ENCODE measurements at regions not wholly inside any gene's neighbourhood (a gene's known extent, or its start where the extent isn't known, plus 50 kb on each side); places are given as distances from the start of the nearest gene placed in this dataset.
A peak's percentile ranks its signal among the peaks of the same experiment; 100 is the strongest.

GRCh38 chr2:216792222-216793021 lies 67.4 kb downstream of the TNP1 start:
- peak overlapping the region in 1 of 2 donors; percentile 15 for H3K4me3 ChIP-seq (ENCODE audit: low read length in 2 of 2)
- peaks cover 43% of the 10 kb centered on the region for H3K4me1 ChIP-seq (ENCODE audit: control insufficient read depth, insufficient read depth, low read length)
- peak overlapping the region; percentile 86 for H3K27ac ChIP-seq (ENCODE audit: low read length)
- H3K36me3 ChIP-seq (ENCODE audit: control insufficient read depth in 2 of 2, insufficient read depth in 2 of 2, low read length in 2 of 2) = no peaks in the 10 kb centered on the region
- H3K9ac ChIP-seq (ENCODE audit: low read length in 2 of 2) = no peak overlapping the region
- no peaks in the 10 kb centered on the region for H3K9me3 ChIP-seq (ENCODE audit: control insufficient read depth in 2 of 2, low read length in 2 of 2)
- H3K27me3 ChIP-seq (ENCODE audit: control insufficient read depth in 1 of 2, insufficient read depth in 2 of 2, low read length in 2 of 2) = no peaks in the 10 kb centered on the region

- peak overlapping the region; percentile 86 for H3K27ac ChIP-seq (ENCODE audit: low read length)
Observed at GRCh38 chr2:216791303-216791702, 68.6 kb downstream of the TNP1 start.

GRCh38 chr2:216789081-216789480 lies 70.8 kb downstream of the TNP1 start:
- no peaks in the 10 kb centered on the region for H3K9me3 ChIP-seq (ENCODE audit: control insufficient read depth in 2 of 2, low read length in 2 of 2)
- no peak overlapping the region for H3K27ac ChIP-seq (ENCODE audit: low read length)
- no peak overlapping the region for H3K9ac ChIP-seq (ENCODE audit: low read length in 2 of 2)
- H3K27me3 ChIP-seq (ENCODE audit: control insufficient read depth in 1 of 2, insufficient read depth in 2 of 2, low read length in 2 of 2) = no peaks in the 10 kb centered on the region
- no peak overlapping the region for H3K4me3 ChIP-seq (ENCODE audit: low read length in 2 of 2)
- H3K4me1 ChIP-seq (ENCODE audit: control insufficient read depth, insufficient read depth, low read length) = peaks cover 41% of the 10 kb centered on the region
- H3K36me3 ChIP-seq (ENCODE audit: control insufficient read depth in 2 of 2, insufficient read depth in 2 of 2, low read length in 2 of 2) = no peaks in the 10 kb centered on the region

More at GRCh38 chr2:216791303-216791702, 68.6 kb downstream of the TNP1 start:
- no peaks in the 10 kb centered on the region for H3K36me3 ChIP-seq (ENCODE audit: control insufficient read depth in 2 of 2, insufficient read depth in 2 of 2, low read length in 2 of 2)
- no peak overlapping the region for H3K9ac ChIP-seq (ENCODE audit: low read length in 2 of 2)
- H3K4me3 ChIP-seq (ENCODE audit: low read length in 2 of 2) = no peak overlapping the region
- no peaks in the 10 kb centered on the region for H3K9me3 ChIP-seq (ENCODE audit: control insufficient read depth in 2 of 2, low read length in 2 of 2)
- no peaks in the 10 kb centered on the region for H3K27me3 ChIP-seq (ENCODE audit: control insufficient read depth in 1 of 2, insufficient read depth in 2 of 2, low read length in 2 of 2)
- H3K4me1 ChIP-seq (ENCODE audit: control insufficient read depth, insufficient read depth, low read length) = peaks cover 48% of the 10 kb centered on the region

GRCh38 chr2:216787851-216788540 lies 71.9 kb downstream of the TNP1 start:
- no peaks in the 10 kb centered on the region for H3K27me3 ChIP-seq (ENCODE audit: control insufficient read depth in 1 of 2, insufficient read depth in 2 of 2, low read length in 2 of 2)
- no peak overlapping the region for H3K4me3 ChIP-seq (ENCODE audit: low read length in 2 of 2)
- no peak overlapping the region for H3K9ac ChIP-seq (ENCODE audit: low read length in 2 of 2)
- no peaks in the 10 kb centered on the region for H3K36me3 ChIP-seq (ENCODE audit: control insufficient read depth in 2 of 2, insufficient read depth in 2 of 2, low read length in 2 of 2)
- peak overlapping the region; percentile 49 for H3K27ac ChIP-seq (ENCODE audit: low read length)
- H3K9me3 ChIP-seq (ENCODE audit: control insufficient read depth in 2 of 2, low read length in 2 of 2) = no peaks in the 10 kb centered on the region
- peaks cover 39% of the 10 kb centered on the region for H3K4me1 ChIP-seq (ENCODE audit: control insufficient read depth, insufficient read depth, low read length)

GRCh38 chr2:216786676-216787075 lies 73.2 kb downstream of the TNP1 start:
- H3K27ac ChIP-seq (ENCODE audit: low read length) = peak overlapping the region; percentile 49
- H3K4me1 ChIP-seq (ENCODE audit: control insufficient read depth, insufficient read depth, low read length) = peaks cover 29% of the 10 kb centered on the region
- no peak overlapping the region for H3K4me3 ChIP-seq (ENCODE audit: low read length in 2 of 2)
- no peaks in the 10 kb centered on the region for H3K9me3 ChIP-seq (ENCODE audit: control insufficient read depth in 2 of 2, low read length in 2 of 2)
- H3K36me3 ChIP-seq (ENCODE audit: control insufficient read depth in 2 of 2, insufficient read depth in 2 of 2, low read length in 2 of 2) = no peaks in the 10 kb centered on the region
- H3K9ac ChIP-seq (ENCODE audit: low read length in 2 of 2) = no peak overlapping the region
- no peaks in the 10 kb centered on the region for H3K27me3 ChIP-seq (ENCODE audit: control insufficient read depth in 1 of 2, insufficient read depth in 2 of 2, low read length in 2 of 2)

- Histone ChIP-seq H3K9ac (ENCODE audit: low read length in 2 of 2) (no peak overlapping the region), H3K27me3 (ENCODE audit: control insufficient read depth in 1 of 2, insufficient read depth in 2 of 2, low read length in 2 of 2) (no peaks in the 10 kb centered on the region), H3K4me3 (ENCODE audit: low read length in 2 of 2) (no peak overlapping the region), H3K36me3 (ENCODE audit: control insufficient read depth in 2 of 2, insufficient read depth in 2 of 2, low read length in 2 of 2) (no peaks in the 10 kb centered on the region), H3K27ac (ENCODE audit: low read length) (no peak overlapping the region), H3K4me1 (ENCODE audit: control insufficient read depth, insufficient read depth, low read length) (peaks cover 21% of the 10 kb centered on the region), H3K9me3 (ENCODE audit: control insufficient read depth in 2 of 2, low read length in 2 of 2) (no peaks in the 10 kb centered on the region)
Observed at GRCh38 chr2:216784456-216784855, 75.4 kb downstream of the TNP1 start.

- no peaks in the 10 kb centered on the region for H3K36me3 ChIP-seq (ENCODE audit: control insufficient read depth in 2 of 2, insufficient read depth in 2 of 2, low read length in 2 of 2)
- peaks cover 4% of the 10 kb centered on the region for H3K4me1 ChIP-seq (ENCODE audit: control insufficient read depth, insufficient read depth, low read length)
- peak overlapping the region; percentile 53 for H3K27ac ChIP-seq (ENCODE audit: low read length)
- no peak overlapping the region for H3K4me3 ChIP-seq (ENCODE audit: low read length in 2 of 2)
- H3K9ac ChIP-seq (ENCODE audit: low read length in 2 of 2) = no peak overlapping the region
- H3K9me3 ChIP-seq (ENCODE audit: control insufficient read depth in 2 of 2, low read length in 2 of 2) = no peaks in the 10 kb centered on the region
- H3K27me3 ChIP-seq (ENCODE audit: control insufficient read depth in 1 of 2, insufficient read depth in 2 of 2, low read length in 2 of 2) = no peaks in the 10 kb centered on the region
Observed at GRCh38 chr2:216781709-216782108, 78.2 kb downstream of the TNP1 start.

- Histone ChIP-seq H3K27ac (ENCODE audit: low read length) (no peak overlapping the region), H3K4me1 (ENCODE audit: control insufficient read depth, insufficient read depth, low read length) (peaks cover 4% of the 10 kb centered on the region), H3K9ac (ENCODE audit: low read length in 2 of 2) (no peak overlapping the region), H3K36me3 (ENCODE audit: control insufficient read depth in 2 of 2, insufficient read depth in 2 of 2, low read length in 2 of 2) (no peaks in the 10 kb centered on the region), H3K27me3 (ENCODE audit: control insufficient read depth in 1 of 2, insufficient read depth in 2 of 2, low read length in 2 of 2) (no peaks in the 10 kb centered on the region), H3K4me3 (ENCODE audit: low read length in 2 of 2) (no peak overlapping the region), H3K9me3 (ENCODE audit: control insufficient read depth in 2 of 2, low read length in 2 of 2) (no peaks in the 10 kb centered on the region)
Observed at GRCh38 chr2:216780843-216781242, 79.0 kb downstream of the TNP1 start.

GRCh38 chr2:216777637-216778273 lies 82.1 kb downstream of the TNP1 start:
- H3K9ac ChIP-seq (ENCODE audit: low read length in 2 of 2) = no peak overlapping the region
- no peaks in the 10 kb centered on the region for H3K27me3 ChIP-seq (ENCODE audit: control insufficient read depth in 1 of 2, insufficient read depth in 2 of 2, low read length in 2 of 2)
- no peaks in the 10 kb centered on the region for H3K9me3 ChIP-seq (ENCODE audit: control insufficient read depth in 2 of 2, low read length in 2 of 2)
- H3K4me3 ChIP-seq (ENCODE audit: low read length in 2 of 2) = no peak overlapping the region
- H3K36me3 ChIP-seq (ENCODE audit: control insufficient read depth in 2 of 2, insufficient read depth in 2 of 2, low read length in 2 of 2) = no peaks in the 10 kb centered on the region
- no peak overlapping the region for H3K27ac ChIP-seq (ENCODE audit: low read length)
- H3K4me1 ChIP-seq (ENCODE audit: control insufficient read depth, insufficient read depth, low read length) = peaks cover 24% of the 10 kb centered on the region

GRCh38 chr2:216776066-216776850 lies 80.9 kb upstream of the IGFBP5 start:
- Histone ChIP-seq H3K27me3 (ENCODE audit: control insufficient read depth in 1 of 2, insufficient read depth in 2 of 2, low read length in 2 of 2) (no peaks in the 10 kb centered on the region), H3K9me3 (ENCODE audit: control insufficient read depth in 2 of 2, low read length in 2 of 2) (no peaks in the 10 kb centered on the region), H3K9ac (ENCODE audit: low read length in 2 of 2) (no peak overlapping the region), H3K27ac (ENCODE audit: low read length) (no peak overlapping the region), H3K36me3 (ENCODE audit: control insufficient read depth in 2 of 2, insufficient read depth in 2 of 2, low read length in 2 of 2) (no peaks in the 10 kb centered on the region), H3K4me1 (ENCODE audit: control insufficient read depth, insufficient read depth, low read length) (peaks cover 21% of the 10 kb centered on the region), H3K4me3 (ENCODE audit: low read length in 2 of 2) (no peak overlapping the region)
